Ovary (tissue), 3 donors: ENCODE measurements at regions not wholly inside any gene's neighbourhood (a gene's known extent, or its start where the extent isn't known, plus 50 kb on each side); places are given as distances from the start of the nearest gene placed in this dataset.

Experiments used
- POLR2A ChIP-seq: fragments of 450-650 bp; IDR thresholded peaks from one replicate; pipeline ENCODE4 v1.6.1; 2017; ENCODE audit warnings: antibody characterized with exemption, mild to moderate bottlenecking, moderate library complexity
- TF ChIP-seq, protein P1 (sequence below), 3 donors: fragments of 450-650 bp in 2 of 3; fragments of 200-600 bp in 1 of 3; IDR thresholded peaks; one replicate each; pipeline versions ENCODE4 v1.5.1 to v1.8.0; 2016 to 2022; ENCODE audit warnings: antibody characterized with exemption in 3 of 3, mild to moderate bottlenecking in 1 of 3
- donor health status: DM: no; HTN: no; CAD: no.

DNA sequence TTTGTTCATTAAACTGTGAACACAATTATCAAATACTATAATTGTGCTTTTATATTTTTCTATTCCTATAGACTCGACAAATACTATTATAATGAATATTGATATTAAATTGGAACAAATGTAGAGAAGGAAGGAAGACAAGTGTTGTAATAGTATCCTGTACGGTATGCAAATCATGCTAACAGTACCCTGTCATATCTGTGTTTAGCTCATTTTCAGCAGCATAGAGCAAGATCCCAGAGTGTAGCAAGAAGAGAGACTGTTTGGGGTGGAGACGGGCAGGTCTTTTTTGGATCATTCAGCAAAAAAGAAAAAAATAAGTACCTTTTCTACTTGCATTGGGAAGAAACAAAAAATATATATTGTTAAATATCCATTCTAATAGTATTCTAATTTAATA, 224.1 kb downstream of the TPRG1 start:
- TF ChIP-seq POLR2A = no peak
- TF ChIP-seq, protein P1, sequence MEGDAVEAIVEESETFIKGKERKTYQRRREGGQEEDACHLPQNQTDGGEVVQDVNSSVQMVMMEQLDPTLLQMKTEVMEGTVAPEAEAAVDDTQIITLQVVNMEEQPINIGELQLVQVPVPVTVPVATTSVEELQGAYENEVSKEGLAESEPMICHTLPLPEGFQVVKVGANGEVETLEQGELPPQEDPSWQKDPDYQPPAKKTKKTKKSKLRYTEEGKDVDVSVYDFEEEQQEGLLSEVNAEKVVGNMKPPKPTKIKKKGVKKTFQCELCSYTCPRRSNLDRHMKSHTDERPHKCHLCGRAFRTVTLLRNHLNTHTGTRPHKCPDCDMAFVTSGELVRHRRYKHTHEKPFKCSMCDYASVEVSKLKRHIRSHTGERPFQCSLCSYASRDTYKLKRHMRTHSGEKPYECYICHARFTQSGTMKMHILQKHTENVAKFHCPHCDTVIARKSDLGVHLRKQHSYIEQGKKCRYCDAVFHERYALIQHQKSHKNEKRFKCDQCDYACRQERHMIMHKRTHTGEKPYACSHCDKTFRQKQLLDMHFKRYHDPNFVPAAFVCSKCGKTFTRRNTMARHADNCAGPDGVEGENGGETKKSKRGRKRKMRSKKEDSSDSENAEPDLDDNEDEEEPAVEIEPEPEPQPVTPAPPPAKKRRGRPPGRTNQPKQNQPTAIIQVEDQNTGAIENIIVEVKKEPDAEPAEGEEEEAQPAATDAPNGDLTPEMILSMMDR (IDR thresholded peaks at IDR 0.05) = no peak
